BJ (cell line): ENCODE measurements at regions not wholly inside any gene's neighbourhood (a gene's known extent, or its start where the extent isn't known, plus 50 kb on each side); places are given as distances from the start of the nearest gene placed in this dataset.

Experiments used
- CTCF ChIA-PET: fragments of 350-600 bp; formaldehyde crosslinking; extraction: SDS; loops from one replicate; lab custom pipeline; 2021; ENCODE audit warnings: antibody characterized with exemption, inconsistent platforms; lab: Yijun Ruan, JAX
- POLR2A ChIA-PET: fragments of 300-600 bp; sonication (Branson Sonifier 250); formaldehyde crosslinking; extraction: SDS; loops from one replicate; lab custom pipeline; 2021; ENCODE audit warnings: antibody characterized with exemption; lab: Charles Lee
- DNase-seq: peaks from one replicate; pipeline ENCODE4 v3.0.0-alpha.2; 2011; ENCODE audit warnings: low read depth
- H3K27me3 ChIP-seq: 2 replicates; pipeline ENCODE4 v1.6.0; 2011; ENCODE audit warnings: low read length; ENCODE audit not compliant: control insufficient read depth, insufficient read depth
- H3K36me3 ChIP-seq: 2 replicates; pipeline ENCODE4 v1.5.1; 2011; ENCODE audit warnings: low read length; ENCODE audit not compliant: control insufficient read depth, insufficient read depth
- H3K4me3 ChIP-seq: 2 replicates; pipeline ENCODE4 v1.5.1; 2011; ENCODE audit warnings: low read depth, mild to moderate bottlenecking, control low read depth, low read length
- TF ChIP-seq, protein P1 (sequence below): IDR thresholded peaks from 2 replicates; pipeline ENCODE4 v1.5.1; 2011; ENCODE audit warnings: low read depth, mild to moderate bottlenecking, control low read depth, inconsistent platforms, low read length, moderate library complexity; ENCODE audit not compliant: insufficient read depth

GRCh38 chr14:48890333-48890732 lies 695.8 kb downstream of the RPS29 start:
- no peak overlapping the region for H3K4me3 ChIP-seq

DNA sequence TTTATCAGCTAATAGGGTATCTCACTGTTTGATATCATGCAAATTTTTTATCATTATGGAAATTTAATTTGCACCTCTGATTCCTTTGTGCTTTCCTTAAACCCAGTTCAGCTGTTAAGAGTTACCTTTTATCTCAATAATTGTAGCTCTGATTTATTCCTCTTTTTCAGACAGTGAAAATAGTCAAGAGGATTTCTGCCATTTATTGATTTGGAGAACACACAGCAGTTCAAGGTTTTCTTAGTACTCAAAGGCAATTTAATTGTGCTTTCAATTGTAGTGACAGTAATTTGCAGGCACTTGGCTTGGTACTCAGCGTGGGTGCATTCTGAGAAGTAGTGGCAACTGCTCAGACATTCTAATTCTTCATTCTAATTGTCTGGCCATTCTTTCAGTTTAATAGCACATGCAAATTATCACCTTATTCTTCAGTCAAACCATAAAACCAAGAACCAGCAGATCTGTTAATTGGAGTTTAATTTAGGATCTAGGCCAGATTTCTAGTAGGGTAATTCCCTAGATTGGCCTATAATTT lies 709.3 kb downstream of the RPS29 start:
- ChIA-PET POLR2A (no interaction called here), CTCF (no interaction called here)
- TF ChIP-seq, protein P1, sequence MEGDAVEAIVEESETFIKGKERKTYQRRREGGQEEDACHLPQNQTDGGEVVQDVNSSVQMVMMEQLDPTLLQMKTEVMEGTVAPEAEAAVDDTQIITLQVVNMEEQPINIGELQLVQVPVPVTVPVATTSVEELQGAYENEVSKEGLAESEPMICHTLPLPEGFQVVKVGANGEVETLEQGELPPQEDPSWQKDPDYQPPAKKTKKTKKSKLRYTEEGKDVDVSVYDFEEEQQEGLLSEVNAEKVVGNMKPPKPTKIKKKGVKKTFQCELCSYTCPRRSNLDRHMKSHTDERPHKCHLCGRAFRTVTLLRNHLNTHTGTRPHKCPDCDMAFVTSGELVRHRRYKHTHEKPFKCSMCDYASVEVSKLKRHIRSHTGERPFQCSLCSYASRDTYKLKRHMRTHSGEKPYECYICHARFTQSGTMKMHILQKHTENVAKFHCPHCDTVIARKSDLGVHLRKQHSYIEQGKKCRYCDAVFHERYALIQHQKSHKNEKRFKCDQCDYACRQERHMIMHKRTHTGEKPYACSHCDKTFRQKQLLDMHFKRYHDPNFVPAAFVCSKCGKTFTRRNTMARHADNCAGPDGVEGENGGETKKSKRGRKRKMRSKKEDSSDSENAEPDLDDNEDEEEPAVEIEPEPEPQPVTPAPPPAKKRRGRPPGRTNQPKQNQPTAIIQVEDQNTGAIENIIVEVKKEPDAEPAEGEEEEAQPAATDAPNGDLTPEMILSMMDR: no peak

More at GRCh38 chr14:48890333-48890732, 695.8 kb downstream of the RPS29 start:
- CTCF ChIA-PET: no interaction called here
- H3K36me3 ChIP-seq: no peaks in the 10 kb centered on the region
- TF ChIP-seq, protein P1: no peak
- H3K27me3 ChIP-seq: no peaks in the 10 kb centered on the region
- no peak for DNase-seq
- POLR2A ChIA-PET: no interaction called here

DNA sequence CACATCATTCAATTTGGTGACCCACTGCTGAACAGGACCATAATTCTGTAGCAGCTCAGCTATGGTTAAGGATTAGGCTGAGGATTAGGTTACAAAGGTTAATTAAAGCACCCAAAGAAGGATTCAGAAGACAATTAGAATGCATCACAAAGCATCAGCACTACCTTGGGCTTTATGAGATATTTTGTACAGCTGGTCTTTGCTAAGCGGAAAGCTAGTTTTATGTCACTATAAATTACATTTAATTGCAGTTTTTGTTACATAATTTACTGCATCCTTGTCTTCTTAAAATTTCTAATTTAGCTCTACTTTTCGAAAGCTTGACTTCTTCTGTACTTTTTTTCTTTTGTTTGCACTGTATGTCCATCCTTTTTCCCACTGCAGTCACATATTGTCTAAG lies 711.5 kb downstream of the RPS29 start:
- no peaks in the 10 kb centered on the region for H3K36me3 ChIP-seq
- H3K27me3 ChIP-seq: no peaks in the 10 kb centered on the region
- POLR2A ChIA-PET: no interaction called here
- TF ChIP-seq, protein P1: no peak
- H3K4me3 ChIP-seq: no peak overlapping the region
- CTCF ChIA-PET: no interaction called here
- DNase-seq: no peak

More for the DNA sequence above, 709.3 kb downstream of the RPS29 start:
- Histone ChIP-seq H3K27me3 (no peaks in the 10 kb centered on the region), H3K4me3 (no peak overlapping the region), H3K36me3 (no peaks in the 10 kb centered on the region)
- no peak for DNase-seq

GRCh38 chr14:48857366-48857765 lies 728.8 kb downstream of the RPS29 start:
- Histone ChIP-seq H3K27me3 (no peaks in the 10 kb centered on the region), H3K4me3 (no peak overlapping the region), H3K36me3 (no peaks in the 10 kb centered on the region)
- DNase-seq: no peak
- TF ChIP-seq, protein P1: no peak
- ChIA-PET CTCF (no interaction called here), POLR2A (no interaction called here)

DNA sequence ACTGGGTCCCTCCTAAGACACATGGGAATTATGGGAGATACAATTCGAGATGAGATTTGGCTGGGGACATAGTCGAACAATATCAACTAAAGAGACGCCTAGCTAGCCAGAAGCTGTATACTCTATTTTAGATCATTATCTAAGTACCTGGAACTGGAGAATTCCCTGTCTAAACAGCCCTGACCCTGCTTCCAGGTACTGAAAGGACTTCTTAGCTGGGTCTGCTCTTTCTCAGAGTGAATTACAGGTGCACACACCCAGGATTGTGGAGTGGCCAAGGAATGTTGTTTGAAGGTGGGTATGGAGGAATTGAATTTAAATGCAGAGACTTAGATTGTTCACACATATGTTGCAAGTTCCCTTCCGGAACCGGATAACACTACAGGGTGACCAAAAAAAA lies 733.0 kb downstream of the RPS29 start:
- Histone ChIP-seq H3K4me3 (no peak overlapping the region), H3K27me3 (no peaks in the 10 kb centered on the region), H3K36me3 (no peaks in the 10 kb centered on the region)
- ChIA-PET POLR2A (no interaction called here), CTCF (no interaction called here)
- TF ChIP-seq, protein P1: no peak
- DNase-seq: no peak
